ENCODE measurements at regions not wholly inside any gene's neighbourhood (a gene's known extent, or its start where the extent isn't known, plus 50 kb on each side); places are given as distances from the start of the nearest gene placed in this dataset.

DNA sequence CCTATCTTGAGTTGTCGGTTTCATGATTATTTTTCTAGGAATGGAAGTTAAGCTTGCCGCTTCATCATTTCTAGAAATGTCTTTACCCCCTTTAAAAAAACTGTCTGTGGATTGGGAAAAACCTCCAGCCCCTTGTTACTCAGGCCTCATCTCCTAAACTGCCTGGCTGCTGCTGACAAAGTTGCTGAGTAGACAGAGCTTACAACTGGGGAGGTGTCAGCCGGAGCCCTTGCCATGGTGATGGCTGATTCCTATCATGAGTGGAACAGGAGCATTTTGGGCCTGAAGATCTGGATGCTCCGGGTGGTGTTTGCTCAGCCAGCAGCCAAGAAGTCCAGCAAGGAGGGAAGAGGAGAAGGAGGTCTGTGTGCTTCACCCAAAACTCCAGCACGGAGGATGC, 243.3 kb downstream of the ENGASE start:
- Mint-ChIP-seq H3K4me1 (ENCODE audit: low read depth) (no peaks in the 10 kb centered on the region), H3K36me3 (ENCODE audit: low read depth) (no peaks in the 10 kb centered on the region), H3K27ac (no peak overlapping the region), H3K4me3 (no peak overlapping the region), H3K9me3 (ENCODE audit: insufficient read depth) (no peaks in the 10 kb centered on the region), H3K27me3 (ENCODE audit: low read depth) (peaks cover 20% of the 10 kb centered on the region)
- ChIA-PET CTCF (no interaction called here), POLR2A (no interaction called here)
- DNase-seq (no peak), ATAC-seq (no peak)

GRCh38 chr17:79316805-79317204, 242.2 kb downstream of the ENGASE start:
- Mint-ChIP-seq H3K9me3 (ENCODE audit: insufficient read depth) (no peaks in the 10 kb centered on the region), H3K36me3 (ENCODE audit: low read depth) (no peaks in the 10 kb centered on the region), H3K27ac (no peak overlapping the region), H3K27me3 (ENCODE audit: low read depth) (peaks cover 20% of the 10 kb centered on the region), H3K4me3 (no peak overlapping the region), H3K4me1 (ENCODE audit: low read depth) (no peaks in the 10 kb centered on the region)
- ATAC-seq (no peak), DNase-seq (no peak)
- ChIA-PET POLR2A (no interaction called here), CTCF (no interaction called here)

GRCh38 chr17:79315358-79316105, 240.9 kb downstream of the ENGASE start:
- Mint-ChIP-seq H3K27ac (no peak overlapping the region), H3K4me1 (ENCODE audit: low read depth) (no peaks in the 10 kb centered on the region), H3K36me3 (ENCODE audit: low read depth) (no peaks in the 10 kb centered on the region), H3K4me3 (no peak overlapping the region), H3K27me3 (ENCODE audit: low read depth) (peaks cover 20% of the 10 kb centered on the region), H3K9me3 (ENCODE audit: insufficient read depth) (no peaks in the 10 kb centered on the region)
- DNase-seq (no peak), ATAC-seq (no peak)
- ChIA-PET POLR2A (no interaction called here), CTCF (no interaction called here)

DNA sequence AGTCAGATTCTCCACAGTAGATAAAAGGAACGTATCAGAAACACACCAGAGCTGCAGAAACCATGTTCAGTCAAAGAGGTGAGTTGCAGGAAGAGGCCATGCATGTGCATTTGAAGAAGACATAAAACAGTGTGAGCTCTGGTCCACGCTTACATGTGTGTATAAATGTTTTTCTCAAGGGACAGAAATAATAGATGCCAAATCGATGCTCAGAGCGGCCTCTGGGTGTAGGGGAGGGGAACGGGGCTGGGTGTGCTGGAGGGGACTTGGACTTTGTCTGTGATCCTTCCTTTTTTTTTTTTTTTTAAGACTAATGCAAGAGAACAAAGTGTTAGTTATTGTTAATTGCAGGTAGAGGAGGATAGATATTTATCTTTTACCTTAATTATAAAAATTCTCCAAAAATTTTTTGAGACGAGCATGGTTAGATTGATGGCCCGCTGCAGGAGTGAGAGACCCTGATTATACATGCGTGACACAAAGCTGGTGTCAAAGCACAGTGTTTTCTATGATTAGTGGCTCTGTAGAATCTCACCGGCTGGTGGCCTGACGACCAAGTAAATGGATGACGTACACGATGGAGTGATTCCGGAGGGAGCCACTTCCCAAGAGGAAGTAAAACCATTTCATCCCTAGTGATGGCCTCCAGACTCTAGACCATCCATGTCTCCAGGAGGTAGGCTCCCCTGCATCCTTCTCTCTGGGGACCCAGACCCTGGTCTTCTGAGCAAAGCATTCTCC, 240.2 kb downstream of the ENGASE start:
- ChIA-PET CTCF (no interaction called here), POLR2A (no interaction called here)
- ATAC-seq: no peak
- no peak overlapping the region for H3K4me3 Mint-ChIP-seq
- H3K9me3 Mint-ChIP-seq (ENCODE audit: insufficient read depth): no peaks in the 10 kb centered on the region
- H3K27ac Mint-ChIP-seq: no peak overlapping the region
- peaks cover 20% of the 10 kb centered on the region for H3K27me3 Mint-ChIP-seq (ENCODE audit: low read depth)
- no peaks in the 10 kb centered on the region for H3K4me1 Mint-ChIP-seq (ENCODE audit: low read depth)
- DNase-seq: no peak
- no peaks in the 10 kb centered on the region for H3K36me3 Mint-ChIP-seq (ENCODE audit: low read depth)

- no peak for ATAC-seq
- Mint-ChIP-seq H3K4me3 (no peak overlapping the region), H3K36me3 (ENCODE audit: low read depth) (no peaks in the 10 kb centered on the region), H3K9me3 (ENCODE audit: insufficient read depth) (no peaks in the 10 kb centered on the region), H3K27me3 (ENCODE audit: low read depth) (peaks cover 16% of the 10 kb centered on the region), H3K27ac (no peak overlapping the region), H3K4me1 (ENCODE audit: low read depth) (no peaks in the 10 kb centered on the region)
- no peak for DNase-seq
- ChIA-PET CTCF (no interaction called here), POLR2A (no interaction called here)
Measured at GRCh38 chr17:79311373-79311772, 236.7 kb downstream of the ENGASE start.

DNA sequence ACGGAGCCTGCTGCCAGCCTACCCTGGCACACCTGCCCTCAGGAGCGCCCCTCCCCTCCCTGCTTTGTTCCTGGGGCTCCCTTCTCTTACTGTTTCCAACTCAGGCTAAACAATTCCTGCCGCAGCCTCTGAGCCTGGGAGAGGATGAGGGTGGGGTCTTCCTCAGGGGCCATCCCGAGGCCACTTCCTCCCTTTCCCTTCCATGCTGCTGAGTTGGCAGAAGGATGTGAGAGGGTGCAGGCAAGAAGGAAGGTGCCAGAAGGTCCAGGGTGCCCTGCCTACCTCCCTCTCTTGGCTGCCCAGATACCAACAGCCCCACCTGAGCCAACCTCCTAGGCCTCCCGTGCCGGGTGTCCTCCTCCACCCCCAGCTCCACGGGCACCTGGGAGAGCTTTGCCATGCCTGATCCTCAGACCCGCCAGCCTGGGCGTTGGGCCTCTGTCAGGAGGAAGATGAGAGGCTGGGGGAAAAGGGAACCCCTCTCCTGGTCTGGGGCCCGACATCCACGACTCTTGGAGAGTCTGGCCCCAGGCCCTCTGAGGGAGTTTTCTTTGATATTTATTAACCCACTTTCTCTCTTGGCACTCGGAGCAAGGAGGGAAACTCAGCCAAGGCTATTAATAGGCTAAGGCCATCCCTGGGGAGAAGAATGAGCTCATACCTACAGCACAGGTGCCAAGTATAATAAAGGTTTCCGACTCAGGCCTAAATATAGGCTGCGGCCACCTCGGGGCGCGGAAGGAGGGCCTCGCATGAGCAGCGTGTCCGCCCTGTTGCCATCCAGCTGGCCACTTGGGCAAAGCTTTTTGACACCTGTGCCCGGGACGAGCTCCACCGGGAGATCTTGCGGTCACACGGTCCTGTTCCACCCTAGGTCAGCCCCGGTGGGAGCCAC, 232.0 kb downstream of the ENGASE start:
- ATAC-seq: no peak
- no peak overlapping the region for H3K27ac Mint-ChIP-seq
- no peak overlapping the region for H3K4me3 Mint-ChIP-seq
- no peaks in the 10 kb centered on the region for H3K36me3 Mint-ChIP-seq (ENCODE audit: low read depth)
- no peaks in the 10 kb centered on the region for H3K9me3 Mint-ChIP-seq (ENCODE audit: insufficient read depth)
- DNase-seq: no peak
- CTCF ChIA-PET: no interaction called here
- no peaks in the 10 kb centered on the region for H3K27me3 Mint-ChIP-seq (ENCODE audit: low read depth)
- H3K4me1 Mint-ChIP-seq (ENCODE audit: low read depth): no peaks in the 10 kb centered on the region
- POLR2A ChIA-PET: no interaction called here

- ChIA-PET POLR2A (no interaction called here), CTCF (no interaction called here)
- Mint-ChIP-seq H3K27me3 (ENCODE audit: low read depth) (no peaks in the 10 kb centered on the region), H3K4me1 (ENCODE audit: low read depth) (no peaks in the 10 kb centered on the region), H3K36me3 (ENCODE audit: low read depth) (no peaks in the 10 kb centered on the region), H3K4me3 (no peak overlapping the region), H3K27ac (no peak overlapping the region), H3K9me3 (ENCODE audit: insufficient read depth) (no peaks in the 10 kb centered on the region)
- ATAC-seq (no peak), DNase-seq (no peak)
Measured at GRCh38 chr17:79305768-79306423, 231.3 kb downstream of the ENGASE start.

GRCh38 chr17:79305376-79305767, 230.7 kb downstream of the ENGASE start:
- Mint-ChIP-seq H3K27me3 (ENCODE audit: low read depth) (no peaks in the 10 kb centered on the region), H3K27ac (no peak overlapping the region), H3K36me3 (ENCODE audit: low read depth) (no peaks in the 10 kb centered on the region), H3K9me3 (ENCODE audit: insufficient read depth) (no peaks in the 10 kb centered on the region), H3K4me3 (no peak overlapping the region), H3K4me1 (ENCODE audit: low read depth) (no peaks in the 10 kb centered on the region)
- no peak for ATAC-seq
- ChIA-PET POLR2A (no interaction called here), CTCF (no interaction called here)
- no peak for DNase-seq

GRCh38 chr17:79304884-79305283, 230.3 kb downstream of the ENGASE start:
- Mint-ChIP-seq H3K36me3 (ENCODE audit: low read depth) (no peaks in the 10 kb centered on the region), H3K4me1 (ENCODE audit: low read depth) (no peaks in the 10 kb centered on the region), H3K27ac (no peak overlapping the region), H3K4me3 (no peak overlapping the region), H3K27me3 (ENCODE audit: low read depth) (no peaks in the 10 kb centered on the region), H3K9me3 (ENCODE audit: insufficient read depth) (no peaks in the 10 kb centered on the region)
- DNase-seq (no peak), ATAC-seq (no peak)
- ChIA-PET CTCF (no interaction called here), POLR2A (no interaction called here)

DNA sequence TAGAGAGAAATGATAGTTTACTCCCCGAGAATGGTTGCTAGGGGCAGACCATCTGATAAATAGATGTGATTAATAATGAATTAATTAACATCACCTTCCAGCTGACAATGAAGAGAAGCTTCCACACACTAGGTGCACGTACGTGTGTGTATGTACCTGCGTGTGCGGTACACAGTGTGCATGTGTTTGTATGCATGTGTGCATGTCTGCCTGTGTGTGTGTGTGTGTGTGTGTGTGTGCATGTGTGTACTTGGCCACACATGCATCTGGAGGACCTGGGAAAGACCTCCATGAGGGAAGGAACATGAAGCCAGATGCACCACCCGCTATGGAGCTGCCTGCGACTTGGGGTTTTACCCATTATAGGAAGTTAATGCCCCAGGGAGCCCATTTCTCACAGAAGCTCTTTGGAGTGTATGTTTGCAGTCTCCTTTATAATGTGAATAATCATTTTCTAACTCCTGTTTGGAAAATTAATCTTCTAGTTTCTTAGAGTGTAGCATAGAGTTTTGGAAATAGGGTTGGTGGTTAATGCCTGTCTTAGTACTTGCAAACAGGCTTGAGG, 229.1 kb downstream of the ENGASE start:
- Mint-ChIP-seq H3K4me1 (ENCODE audit: low read depth) (no peaks in the 10 kb centered on the region), H3K4me3 (no peak overlapping the region), H3K36me3 (ENCODE audit: low read depth) (no peaks in the 10 kb centered on the region), H3K9me3 (ENCODE audit: insufficient read depth) (no peaks in the 10 kb centered on the region), H3K27ac (no peak overlapping the region), H3K27me3 (ENCODE audit: low read depth) (no peaks in the 10 kb centered on the region)
- no peak for ATAC-seq
- no peak for DNase-seq
- CTCF ChIA-PET: no interaction called here
- POLR2A ChIA-PET: no interaction called here

- Mint-ChIP-seq H3K9me3 (ENCODE audit: insufficient read depth) (no peaks in the 10 kb centered on the region), H3K27me3 (ENCODE audit: low read depth) (no peaks in the 10 kb centered on the region), H3K4me3 (no peak overlapping the region), H3K36me3 (ENCODE audit: low read depth) (no peaks in the 10 kb centered on the region), H3K4me1 (ENCODE audit: low read depth) (no peaks in the 10 kb centered on the region), H3K27ac (no peak overlapping the region)
- DNase-seq: no peak
- ChIA-PET POLR2A (no interaction called here), CTCF (no interaction called here)
- no peak for ATAC-seq
Measured at GRCh38 chr17:79301469-79301868, 226.8 kb downstream of the ENGASE start.

DNA sequence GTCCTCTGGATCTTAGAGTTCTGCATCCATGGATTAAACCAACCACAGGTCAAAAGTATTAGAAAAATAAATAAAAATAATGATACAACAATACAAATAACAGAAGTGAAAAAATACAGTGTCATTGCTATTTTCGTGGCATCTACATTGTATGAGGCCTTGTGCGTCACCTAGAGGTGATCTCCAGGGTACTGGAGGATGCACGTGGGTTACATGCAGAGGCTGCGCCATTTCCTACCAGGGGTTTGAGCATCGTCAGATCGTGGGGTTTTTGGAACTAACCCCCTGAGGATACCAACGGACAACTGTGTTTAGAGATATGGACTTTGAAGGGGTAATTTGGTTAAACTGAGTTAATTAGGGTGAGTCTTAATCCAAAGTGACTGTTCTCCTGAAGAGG, 224.7 kb downstream of the ENGASE start:
- ChIA-PET CTCF (no interaction called here), POLR2A (no interaction called here)
- no peak for ATAC-seq
- no peak for DNase-seq
- Mint-ChIP-seq H3K27me3 (ENCODE audit: low read depth) (no peaks in the 10 kb centered on the region), H3K36me3 (ENCODE audit: low read depth) (no peaks in the 10 kb centered on the region), H3K27ac (no peak overlapping the region), H3K4me1 (ENCODE audit: low read depth) (no peaks in the 10 kb centered on the region), H3K9me3 (ENCODE audit: insufficient read depth) (no peaks in the 10 kb centered on the region), H3K4me3 (no peak overlapping the region)

All from activated CD8-positive, alpha-beta T cell treated with anti-CD3 and anti-CD28 coated beads, Interleukin-2, amount 10 ng/mL, durations not matched to agents 7 days and 5 days (primary cell).